AG10803 (cell line): ENCODE measurements at regions not wholly inside any gene's neighbourhood (a gene's known extent, or its start where the extent isn't known, plus 50 kb on each side); places are given as distances from the start of the nearest gene placed in this dataset.

ENCODE experiments used
- DNase-seq: peaks from one replicate; pipeline ENCODE4 v3.0.0; 2010; ENCODE audit warnings: low read depth
- H3K4me3 ChIP-seq: 2 replicates; pipeline ENCODE4 v1.5.1; 2011; ENCODE audit warnings: mild to moderate bottlenecking, low read length, control low read depth
- TF ChIP-seq, protein P1 (sequence below): conservative IDR thresholded peaks from 2 replicates; pipeline ENCODE4 v1.5.1; 2011; ENCODE audit warnings: mild to moderate bottlenecking, low read length, control low read depth, inconsistent platforms

DNA sequence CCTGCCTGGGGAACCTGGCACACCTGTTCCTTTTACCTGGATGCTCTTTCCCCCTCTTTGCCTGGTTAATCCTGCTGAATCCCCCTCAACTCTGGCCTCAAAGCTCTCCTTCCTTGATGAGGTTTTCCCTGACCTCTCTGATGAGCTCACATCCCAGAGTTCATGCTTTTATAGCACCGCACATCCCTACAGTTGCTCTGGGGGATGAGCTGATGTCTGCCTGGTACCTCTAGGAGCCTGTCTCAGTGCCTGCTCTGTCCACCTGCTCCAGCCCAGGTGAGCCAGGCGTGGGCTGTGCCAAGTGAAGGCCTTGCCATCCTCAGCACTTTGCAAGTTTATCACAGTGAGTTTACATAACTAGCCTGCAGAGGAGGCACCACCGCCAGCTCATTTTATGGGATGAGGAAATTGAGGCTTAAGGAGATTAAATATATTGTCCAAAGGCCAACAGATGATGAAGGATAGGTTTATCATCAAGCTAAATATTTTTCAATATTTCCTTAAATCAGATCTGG, 58.6 kb upstream of the TMPRSS2 start:
- no peak for DNase-seq
- TF ChIP-seq, protein P1, sequence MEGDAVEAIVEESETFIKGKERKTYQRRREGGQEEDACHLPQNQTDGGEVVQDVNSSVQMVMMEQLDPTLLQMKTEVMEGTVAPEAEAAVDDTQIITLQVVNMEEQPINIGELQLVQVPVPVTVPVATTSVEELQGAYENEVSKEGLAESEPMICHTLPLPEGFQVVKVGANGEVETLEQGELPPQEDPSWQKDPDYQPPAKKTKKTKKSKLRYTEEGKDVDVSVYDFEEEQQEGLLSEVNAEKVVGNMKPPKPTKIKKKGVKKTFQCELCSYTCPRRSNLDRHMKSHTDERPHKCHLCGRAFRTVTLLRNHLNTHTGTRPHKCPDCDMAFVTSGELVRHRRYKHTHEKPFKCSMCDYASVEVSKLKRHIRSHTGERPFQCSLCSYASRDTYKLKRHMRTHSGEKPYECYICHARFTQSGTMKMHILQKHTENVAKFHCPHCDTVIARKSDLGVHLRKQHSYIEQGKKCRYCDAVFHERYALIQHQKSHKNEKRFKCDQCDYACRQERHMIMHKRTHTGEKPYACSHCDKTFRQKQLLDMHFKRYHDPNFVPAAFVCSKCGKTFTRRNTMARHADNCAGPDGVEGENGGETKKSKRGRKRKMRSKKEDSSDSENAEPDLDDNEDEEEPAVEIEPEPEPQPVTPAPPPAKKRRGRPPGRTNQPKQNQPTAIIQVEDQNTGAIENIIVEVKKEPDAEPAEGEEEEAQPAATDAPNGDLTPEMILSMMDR = no peak
- no peak overlapping the region for H3K4me3 ChIP-seq

DNA sequence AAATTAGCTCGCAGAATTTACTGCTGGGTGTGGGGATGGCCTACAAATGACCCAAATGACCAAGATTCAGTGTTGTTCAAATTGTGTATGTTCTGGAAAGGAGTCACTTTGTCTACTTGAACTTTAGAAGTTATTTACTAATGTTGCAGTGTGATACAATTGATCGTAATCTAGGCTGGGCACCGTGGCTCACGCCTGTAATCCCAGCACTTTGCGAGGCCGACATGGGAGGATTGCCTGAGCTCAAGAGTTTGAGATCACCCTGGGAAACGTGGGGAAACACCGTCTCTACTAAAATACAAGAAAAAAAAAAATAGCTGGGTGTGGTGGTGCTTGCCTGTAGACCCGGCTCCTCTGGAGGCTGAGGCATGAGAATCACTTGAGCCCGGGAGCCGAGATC, 57.6 kb upstream of the TMPRSS2 start:
- H3K4me3 ChIP-seq = no peak overlapping the region
- no peak for DNase-seq
- TF ChIP-seq, protein P1 = no peak

DNA sequence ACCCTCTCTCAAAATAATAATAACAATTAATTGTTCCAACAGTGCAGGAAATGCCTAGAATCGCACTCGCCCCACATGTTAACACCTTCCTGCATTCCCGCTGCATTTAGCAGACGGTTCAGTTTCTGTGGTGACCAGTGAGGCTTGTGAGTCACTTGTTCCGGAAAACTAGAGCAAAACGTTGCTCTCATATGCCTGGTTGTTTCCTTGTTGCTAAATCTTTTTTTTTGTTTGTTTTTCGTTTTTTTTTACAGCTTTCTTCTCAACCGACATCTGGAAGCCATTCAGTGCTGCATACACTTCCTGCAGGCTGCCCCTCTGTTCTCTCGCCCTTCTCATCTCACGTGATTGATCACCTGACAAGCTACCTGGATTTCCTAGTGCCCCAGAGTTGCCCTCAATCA, 56.9 kb upstream of the TMPRSS2 start:
- no peak overlapping the region for H3K4me3 ChIP-seq
- peak; percentile 90 for DNase-seq
- TF ChIP-seq, protein P1 = no peak

DNA sequence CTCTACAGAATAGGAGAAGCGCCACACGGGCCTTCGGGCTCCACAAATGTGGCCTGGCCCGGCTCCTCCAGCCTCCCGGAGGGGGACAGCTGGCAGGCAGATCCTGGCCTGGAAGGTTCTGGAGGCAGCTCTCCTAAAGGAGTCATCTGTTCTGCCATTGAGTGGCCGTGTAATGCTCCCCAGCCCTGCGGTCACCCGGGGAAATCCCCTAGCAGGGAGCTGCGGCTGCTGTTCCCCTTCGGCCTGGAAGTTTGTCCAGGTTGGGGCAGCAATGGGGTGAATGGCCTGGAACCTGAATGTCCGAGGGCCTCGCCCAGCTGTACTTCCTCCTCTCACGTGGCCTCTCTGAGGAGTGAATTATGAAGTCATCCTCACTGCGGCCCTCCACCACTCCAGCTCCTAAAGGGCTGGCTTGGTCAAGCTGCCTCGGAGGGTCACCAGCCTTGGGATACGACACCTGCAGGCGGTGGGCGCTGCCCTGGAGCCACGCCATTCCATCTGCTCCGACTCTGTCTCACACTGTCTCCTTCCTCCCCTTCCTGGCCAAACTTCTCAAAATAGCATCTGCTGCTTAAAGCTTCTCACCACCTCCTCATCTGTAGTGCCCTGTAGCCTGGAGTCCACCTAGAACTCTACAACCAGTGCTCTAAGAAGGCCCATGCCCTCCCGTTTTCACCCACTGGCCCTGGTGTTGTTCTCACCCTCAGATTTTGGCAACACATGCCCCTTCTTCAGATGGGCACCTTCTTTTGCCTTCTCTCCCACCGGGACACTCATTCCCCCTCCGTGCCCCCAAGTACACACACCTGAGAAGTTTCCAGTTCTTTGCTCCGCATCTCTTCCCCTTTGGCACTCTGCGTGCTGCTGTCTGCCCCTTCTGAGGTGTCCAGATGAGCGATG, 54.4 kb upstream of the TMPRSS2 start:
- TF ChIP-seq, protein P1 = no peak
- peak; percentile 67 for DNase-seq
- no peak overlapping the region for H3K4me3 ChIP-seq

DNA sequence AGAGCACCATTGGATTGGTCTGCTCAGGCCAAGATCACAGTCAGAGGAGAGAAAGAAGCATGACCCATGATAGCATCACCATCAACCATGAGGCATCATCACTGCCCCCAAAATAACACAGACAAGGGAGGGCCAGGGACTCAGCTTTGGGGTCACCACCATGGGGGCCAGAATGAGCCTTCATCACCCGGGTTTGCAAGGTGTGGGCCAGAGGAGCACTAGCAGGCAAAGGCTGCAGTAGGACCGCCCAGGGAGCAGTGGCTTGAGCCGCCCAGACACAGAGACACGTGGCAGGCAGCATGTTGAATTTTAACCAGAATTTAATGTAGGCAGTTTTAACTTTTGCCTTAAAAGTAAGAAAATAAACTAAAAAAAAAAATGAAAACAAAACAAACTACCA, 53.7 kb upstream of the TMPRSS2 start:
- TF ChIP-seq, protein P1 = no peak
- H3K4me3 ChIP-seq = no peak overlapping the region
- DNase-seq = no peak

DNA sequence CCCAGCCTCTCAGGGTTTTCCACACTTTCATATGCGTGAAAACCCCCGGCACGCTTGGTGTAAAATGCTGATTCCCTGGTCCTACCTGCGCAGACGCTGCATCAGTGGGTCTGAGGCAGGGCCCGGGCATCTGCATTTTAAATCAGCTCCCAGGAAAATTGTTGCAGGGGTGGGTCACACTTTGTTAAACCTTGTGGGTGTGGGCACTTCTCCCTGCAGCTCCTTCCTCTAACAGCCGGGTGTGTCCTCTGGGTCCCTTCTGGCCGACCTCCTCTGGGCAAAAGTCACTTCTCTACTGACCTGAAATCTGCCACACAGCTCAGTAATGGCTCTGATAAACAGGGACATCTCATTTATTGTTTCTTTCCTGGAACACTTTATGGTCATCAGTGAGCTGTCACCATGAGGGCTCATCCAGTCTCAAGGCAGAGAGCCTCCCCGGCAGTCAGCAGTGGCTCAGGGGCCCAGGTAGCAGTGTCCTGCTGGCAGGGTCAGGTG, 52.8 kb upstream of the TMPRSS2 start:
- TF ChIP-seq, protein P1 = no peak
- DNase-seq = no peak
- no peak overlapping the region for H3K4me3 ChIP-seq
